DND-41 (cell line): ENCODE measurements at regions not wholly inside any gene's neighbourhood (a gene's known extent, or its start where the extent isn't known, plus 50 kb on each side); places are given as distances from the start of the nearest gene placed in this dataset.

ENCODE experiments used
- ATAC-seq: fragments of 200-7000 bp; cut with Tn5 transposase; 3 replicates; pipeline ENCODE4 v1.9.1; 2021; ENCODE audit warnings: low read depth; ENCODE audit not compliant: insufficient read depth
- DNase-seq: peaks from one replicate; pipeline ENCODE4 v3.0.0-alpha.2; 2020
- H2AFZ ChIP-seq: 2 replicates; pipeline ENCODE4 v1.6.0; 2012; ENCODE audit warnings: low read depth, low read length
- H3K27ac ChIP-seq: 2 replicates; pipeline ENCODE4 v1.5.1; 2012; ENCODE audit warnings: low read length, inconsistent platforms
- H3K27me3 ChIP-seq: fragments of 200-600 bp; sonication (generic); 2 replicates; pipeline ENCODE4 v1.6.0; 2012; ENCODE audit warnings: low read length, mild to moderate bottlenecking, inconsistent platforms; ENCODE audit not compliant: insufficient read depth, poor library complexity
- H3K36me3 ChIP-seq: 2 replicates; pipeline ENCODE4 v1.5.1; 2012; ENCODE audit warnings: low read length, inconsistent platforms; ENCODE audit not compliant: insufficient read depth
- H3K4me1 ChIP-seq: 2 replicates; pipeline ENCODE4 v1.5.1; 2012; ENCODE audit warnings: mild to moderate bottlenecking, low read length; ENCODE audit not compliant: insufficient read depth
- H3K4me2 ChIP-seq: 2 replicates; pipeline ENCODE4 v1.6.0; 2012; ENCODE audit warnings: mild to moderate bottlenecking, moderate library complexity, low read length, inconsistent platforms; ENCODE audit not compliant: insufficient read depth
- H3K4me3 ChIP-seq, 2 experiments: fragments of 200-600 bp in 1 of 2; shearing (Covaris generic) in 1 of 2; 2 replicates each; pipeline ENCODE4 v1.5.1; 2012 to 2016; ENCODE audit warnings: inconsistent platforms in 2 of 2, low read length in 2 of 2, mild to moderate bottlenecking in 2 of 2, low read depth in 1 of 2, moderate library complexity in 1 of 2
- H3K79me2 ChIP-seq: 2 replicates; pipeline ENCODE4 v1.6.0; 2012; ENCODE audit warnings: low read length, inconsistent platforms; ENCODE audit not compliant: insufficient read depth
- H3K9ac ChIP-seq: 2 replicates; pipeline ENCODE4 v1.6.0; 2012; ENCODE audit warnings: low read depth, mild to moderate bottlenecking, inconsistent platforms, low read length, moderate library complexity
- H3K9me3 ChIP-seq: 2 replicates; pipeline ENCODE4 v1.5.1; 2012; ENCODE audit warnings: low read length, moderate library complexity, mild to moderate bottlenecking, inconsistent platforms; ENCODE audit not compliant: insufficient read depth, severe bottlenecking
- H4K20me1 ChIP-seq: 2 replicates; pipeline ENCODE4 v1.6.0; 2012; ENCODE audit warnings: low read length; ENCODE audit not compliant: insufficient read depth
- CTCF ChIP-seq: IDR thresholded peaks from 2 replicates; pipeline ENCODE4 v1.5.1; 2012; ENCODE audit warnings: borderline replicate concordance, low read length, moderate library complexity, mild to moderate bottlenecking; ENCODE audit not compliant: poor library complexity, severe bottlenecking; ENCODE audit errors: extremely low read depth
- EZH2 ChIP-seq: IDR thresholded peaks from 3 replicates; pipeline ENCODE4 v1.6.1; 2012; ENCODE audit warnings: borderline replicate concordance, low read depth, mild to moderate bottlenecking, moderate library complexity, low read length, inconsistent platforms; ENCODE audit not compliant: severe bottlenecking

DNA sequence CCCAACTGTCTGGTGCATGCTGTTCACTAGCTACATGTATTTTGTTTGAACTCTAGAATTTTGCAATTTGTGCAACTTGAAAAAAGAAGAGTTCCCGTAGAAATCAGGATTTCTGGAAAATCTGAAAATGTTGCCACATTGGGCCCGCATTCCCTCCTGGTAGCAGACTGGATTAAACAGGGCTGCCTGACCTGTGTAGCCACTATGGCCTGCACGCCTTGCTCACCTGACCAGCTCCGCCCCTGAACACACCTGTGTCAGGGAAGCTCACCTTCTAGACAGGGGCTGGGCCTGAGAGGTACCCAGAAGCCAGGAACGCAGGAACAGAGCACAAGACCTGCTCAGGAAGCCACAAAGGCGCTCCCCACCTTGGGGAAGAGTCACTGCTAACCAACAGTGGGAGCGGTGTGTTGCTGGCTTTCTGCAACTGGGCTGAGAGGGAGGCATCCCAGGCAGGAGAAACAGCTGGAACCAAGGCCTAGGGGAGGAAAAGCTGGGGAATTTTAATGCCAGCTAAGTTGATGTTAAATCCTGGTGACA, 106.5 kb downstream of the UQCRFS1 start:
- Histone ChIP-seq H3K36me3 (no peaks in the 10 kb centered on the region), H4K20me1 (no peaks in the 10 kb centered on the region; the same call in 1 of the 2 replicates), H3K9ac (no peak overlapping the region), H2AFZ (no peak overlapping the region), H3K79me2 (no peaks in the 10 kb centered on the region), H3K9me3 (peaks cover 4% of the 10 kb centered on the region), H3K27ac (no peak overlapping the region), H3K4me3 (no peak overlapping the region), H3K4me1 (no peaks in the 10 kb centered on the region), H3K4me2 (no peak overlapping the region), H3K27me3 (no peaks in the 10 kb centered on the region)
- TF ChIP-seq CTCF (no peak), EZH2 (no peak)
- ATAC-seq: no peak
- DNase-seq: no peak

DNA sequence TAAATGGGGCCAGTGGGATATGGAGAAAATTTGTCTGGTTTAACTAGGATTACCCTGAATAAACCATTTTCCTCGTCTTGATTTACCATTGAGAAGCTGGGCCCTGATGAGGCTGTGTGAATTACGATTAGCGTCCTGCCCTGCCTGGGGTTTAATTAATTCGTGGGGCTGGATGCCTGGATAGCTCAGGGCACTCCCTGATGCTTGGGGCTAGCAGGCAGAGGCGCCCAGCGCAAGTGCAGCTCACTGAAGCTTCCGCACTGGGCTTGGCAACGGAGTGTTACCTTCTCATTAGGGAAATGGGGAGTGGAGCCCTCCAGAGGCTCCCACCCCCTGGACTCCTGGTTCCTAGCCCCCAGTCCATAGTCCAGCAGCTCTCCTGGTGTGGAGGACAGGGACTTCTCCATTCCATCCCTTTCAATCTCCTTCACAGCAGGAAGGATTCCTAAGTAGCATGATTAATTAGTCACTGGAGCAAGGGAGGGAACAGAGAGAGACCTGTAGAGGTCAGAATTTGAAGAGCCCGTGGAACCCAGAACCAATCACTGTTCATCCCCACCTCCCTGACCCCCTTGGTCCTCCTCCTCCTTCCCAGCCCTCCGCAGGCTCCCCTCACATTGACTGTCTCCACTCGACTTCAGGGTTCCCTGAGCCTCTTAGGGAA, 107.2 kb downstream of the UQCRFS1 start:
- Histone ChIP-seq H3K9ac (no peak overlapping the region), H3K27me3 (no peaks in the 10 kb centered on the region), H3K4me2 (no peak overlapping the region), H2AFZ (no peak overlapping the region), H3K36me3 (no peaks in the 10 kb centered on the region), H3K9me3 (peaks cover 4% of the 10 kb centered on the region), H3K4me1 (no peaks in the 10 kb centered on the region), H4K20me1 (no peaks in the 10 kb centered on the region; the same call in 1 of the 2 replicates), H3K27ac (no peak overlapping the region), H3K79me2 (no peaks in the 10 kb centered on the region), H3K4me3 (no peak overlapping the region)
- no peak for TF ChIP-seq EZH2
- DNase-seq (no peak), ATAC-seq (no peak)

DNA sequence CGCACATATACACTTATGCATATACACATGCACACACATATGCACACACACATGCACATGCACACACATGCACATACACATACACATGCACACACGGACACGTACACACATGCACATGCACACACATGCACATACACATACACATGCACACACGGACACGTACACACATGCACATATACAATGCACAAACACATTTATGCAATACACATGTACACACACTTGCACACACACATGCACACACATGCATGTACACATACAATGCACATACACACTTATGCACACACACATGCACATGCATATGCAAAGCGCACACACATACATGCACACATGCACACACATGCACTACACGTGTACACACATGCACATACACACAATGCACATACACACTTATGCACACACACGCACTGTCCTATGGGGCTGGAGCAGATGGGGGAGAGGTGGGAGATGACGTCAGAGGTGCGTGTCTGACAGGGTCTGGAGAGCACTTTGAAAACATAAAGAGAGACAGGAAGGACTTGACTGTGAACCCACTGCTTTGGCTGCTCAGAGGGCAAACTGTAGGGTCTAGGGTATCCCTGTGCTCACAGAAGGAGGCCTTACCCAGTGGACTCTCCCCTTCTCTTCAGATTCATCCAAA, 108.2 kb downstream of the UQCRFS1 start:
- Histone ChIP-seq H3K9me3 (peaks cover 4% of the 10 kb centered on the region), H3K27ac (no peak overlapping the region), H3K36me3 (no peaks in the 10 kb centered on the region), H3K4me2 (no peak overlapping the region), H3K4me1 (no peaks in the 10 kb centered on the region), H3K27me3 (no peaks in the 10 kb centered on the region), H4K20me1 (no peaks in the 10 kb centered on the region; the same call in 1 of the 2 replicates), H3K4me3 (no peak overlapping the region), H2AFZ (no peak overlapping the region), H3K79me2 (no peaks in the 10 kb centered on the region), H3K9ac (no peak overlapping the region)
- ATAC-seq (no peak), DNase-seq (no peak)
- TF ChIP-seq CTCF (no peak), EZH2 (no peak)

GRCh38 chr19:29098863-29099481, 114.0 kb downstream of the UQCRFS1 start:
- DNase-seq (no peak), ATAC-seq (no peak)
- H3K36me3 ChIP-seq: no peaks in the 10 kb centered on the region
- no peak overlapping the region for H3K4me2 ChIP-seq
- no peak overlapping the region for H3K4me3 ChIP-seq
- no peaks in the 10 kb centered on the region for H3K4me1 ChIP-seq
- no peaks in the 10 kb centered on the region for H3K27me3 ChIP-seq
- no peak overlapping the region for H3K9ac ChIP-seq
- no peak overlapping the region for H3K27ac ChIP-seq
- no peaks in the 10 kb centered on the region for H3K79me2 ChIP-seq
- TF ChIP-seq CTCF (no peak), EZH2 (no peak)
- H2AFZ ChIP-seq: no peak overlapping the region
- no peaks in the 10 kb centered on the region for H3K9me3 ChIP-seq
- no peaks in the 10 kb centered on the region for H4K20me1 ChIP-seq
